ENCODE measurements at regions not wholly inside any gene's neighbourhood (a gene's known extent, or its start where the extent isn't known, plus 50 kb on each side); places are given as distances from the start of the nearest gene placed in this dataset.

DNA sequence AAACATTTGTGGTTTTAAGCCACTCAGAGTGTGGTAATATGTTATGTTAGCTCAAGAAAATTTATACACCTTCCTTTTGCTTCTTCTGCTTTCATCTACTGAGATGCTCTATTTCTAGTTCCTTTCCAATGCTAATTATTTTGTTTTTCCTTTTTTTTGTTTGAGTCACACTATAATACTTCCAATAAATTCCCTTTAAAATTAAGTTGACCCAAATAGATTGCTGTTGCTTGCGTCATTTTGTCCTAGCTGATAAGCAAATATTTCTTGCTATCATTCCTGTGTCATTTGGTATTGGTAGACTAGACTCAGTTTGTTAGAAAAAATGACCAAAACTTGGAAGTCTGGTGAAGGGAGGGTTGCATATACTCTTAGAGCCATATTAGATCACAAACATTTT is 437.0 kb upstream of the CNTN6 start:
- TF ChIP-seq, protein P1, sequence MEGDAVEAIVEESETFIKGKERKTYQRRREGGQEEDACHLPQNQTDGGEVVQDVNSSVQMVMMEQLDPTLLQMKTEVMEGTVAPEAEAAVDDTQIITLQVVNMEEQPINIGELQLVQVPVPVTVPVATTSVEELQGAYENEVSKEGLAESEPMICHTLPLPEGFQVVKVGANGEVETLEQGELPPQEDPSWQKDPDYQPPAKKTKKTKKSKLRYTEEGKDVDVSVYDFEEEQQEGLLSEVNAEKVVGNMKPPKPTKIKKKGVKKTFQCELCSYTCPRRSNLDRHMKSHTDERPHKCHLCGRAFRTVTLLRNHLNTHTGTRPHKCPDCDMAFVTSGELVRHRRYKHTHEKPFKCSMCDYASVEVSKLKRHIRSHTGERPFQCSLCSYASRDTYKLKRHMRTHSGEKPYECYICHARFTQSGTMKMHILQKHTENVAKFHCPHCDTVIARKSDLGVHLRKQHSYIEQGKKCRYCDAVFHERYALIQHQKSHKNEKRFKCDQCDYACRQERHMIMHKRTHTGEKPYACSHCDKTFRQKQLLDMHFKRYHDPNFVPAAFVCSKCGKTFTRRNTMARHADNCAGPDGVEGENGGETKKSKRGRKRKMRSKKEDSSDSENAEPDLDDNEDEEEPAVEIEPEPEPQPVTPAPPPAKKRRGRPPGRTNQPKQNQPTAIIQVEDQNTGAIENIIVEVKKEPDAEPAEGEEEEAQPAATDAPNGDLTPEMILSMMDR (IDR thresholded peaks at IDR 0.05; ENCODE audit: insufficient read depth, missing control alignments): no peak
- FAIRE-seq: no peak
- no peak for DNase-seq (ENCODE audit: insufficient read length, low spot score)

DNA sequence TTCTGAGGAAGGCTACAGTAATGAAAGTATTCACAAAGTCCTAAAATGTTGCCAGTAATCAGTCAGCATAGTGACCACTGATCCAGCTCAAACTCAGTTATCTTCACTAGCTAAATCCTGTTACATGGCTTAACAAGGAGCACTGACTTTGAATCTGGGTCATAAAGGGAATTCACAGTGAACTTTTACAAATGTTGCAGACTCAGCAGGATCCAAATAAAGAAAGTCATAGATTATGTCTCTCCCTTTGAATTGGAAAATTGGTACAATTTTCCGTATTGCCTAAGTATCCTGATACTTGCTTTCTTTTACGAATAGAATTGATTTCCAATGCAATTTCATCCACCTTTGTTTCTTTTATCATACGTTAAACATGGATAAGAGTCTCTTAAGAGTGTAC is 431.5 kb upstream of the CNTN6 start:
- no peak for DNase-seq (ENCODE audit: insufficient read length, low spot score)
- no peak for FAIRE-seq
- TF ChIP-seq, protein P1 (IDR thresholded peaks at IDR 0.05; ENCODE audit: insufficient read depth, missing control alignments): no peak

DNA sequence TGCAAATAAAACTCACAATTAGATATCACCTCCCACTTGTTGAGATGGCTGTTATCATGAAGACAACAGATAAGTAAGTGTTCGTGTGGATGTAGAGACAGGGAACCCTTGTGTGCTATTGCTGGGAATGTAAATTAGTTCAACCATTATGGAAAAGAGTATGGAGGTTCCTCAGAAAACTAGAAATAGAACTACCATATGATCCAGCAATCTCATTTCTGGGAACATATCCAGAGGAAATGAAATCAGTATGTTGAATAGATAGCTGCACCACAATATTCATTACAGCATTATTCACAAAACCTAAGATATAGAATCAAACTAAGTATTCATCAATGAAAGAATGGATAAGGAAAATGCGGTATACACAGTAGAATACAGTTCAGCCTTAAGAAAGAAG is 418.7 kb upstream of the CNTN6 start:
- DNase-seq (ENCODE audit: insufficient read length, low spot score) (no peak), FAIRE-seq (no peak)
- TF ChIP-seq, protein P1 (IDR thresholded peaks at IDR 0.05; ENCODE audit: insufficient read depth, missing control alignments): no peak

DNA sequence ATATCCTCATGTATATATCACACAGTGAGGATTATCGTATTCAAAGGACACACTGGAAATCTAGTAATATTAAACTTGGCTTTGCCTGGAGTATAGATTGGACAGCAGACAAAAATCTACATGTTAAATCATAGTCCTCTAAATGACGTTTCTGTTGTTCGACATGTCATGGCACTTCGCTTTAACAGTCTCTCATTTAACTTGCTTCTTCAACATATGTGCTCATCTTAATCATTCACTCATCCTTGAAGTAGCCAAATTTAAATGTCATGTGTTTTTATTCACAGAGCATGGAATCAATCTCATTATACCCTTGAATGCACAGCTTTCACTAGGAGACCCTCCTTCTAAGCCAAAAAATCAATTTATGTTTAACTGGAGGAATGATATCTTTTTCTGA is 417.0 kb upstream of the CNTN6 start:
- DNase-seq (ENCODE audit: insufficient read length, low spot score): no peak
- no peak for FAIRE-seq
- TF ChIP-seq, protein P1 (IDR thresholded peaks at IDR 0.05; ENCODE audit: insufficient read depth, missing control alignments): no peak

DNA sequence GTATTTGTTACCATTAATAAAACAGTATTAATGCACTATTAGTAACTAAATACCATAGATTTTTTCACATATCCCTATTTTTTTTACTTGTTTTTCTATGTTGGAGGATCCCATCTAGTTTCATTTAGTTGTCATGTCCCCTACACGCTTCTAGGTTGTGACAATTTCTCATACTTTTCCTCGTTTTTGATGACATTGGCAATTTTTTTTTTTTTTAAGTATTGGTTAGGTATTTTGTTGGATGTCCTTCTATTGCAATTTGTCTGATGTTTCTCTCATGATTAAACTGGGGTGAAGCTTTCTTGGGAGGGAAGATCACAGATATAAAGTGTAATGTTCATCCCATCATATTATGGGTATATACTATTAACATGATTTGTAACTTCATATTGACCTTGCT is 409.1 kb upstream of the CNTN6 start:
- DNase-seq (ENCODE audit: insufficient read length, low spot score) (no peak), FAIRE-seq (no peak)
- TF ChIP-seq, protein P1 (IDR thresholded peaks at IDR 0.05; ENCODE audit: insufficient read depth, missing control alignments): no peak

DNA sequence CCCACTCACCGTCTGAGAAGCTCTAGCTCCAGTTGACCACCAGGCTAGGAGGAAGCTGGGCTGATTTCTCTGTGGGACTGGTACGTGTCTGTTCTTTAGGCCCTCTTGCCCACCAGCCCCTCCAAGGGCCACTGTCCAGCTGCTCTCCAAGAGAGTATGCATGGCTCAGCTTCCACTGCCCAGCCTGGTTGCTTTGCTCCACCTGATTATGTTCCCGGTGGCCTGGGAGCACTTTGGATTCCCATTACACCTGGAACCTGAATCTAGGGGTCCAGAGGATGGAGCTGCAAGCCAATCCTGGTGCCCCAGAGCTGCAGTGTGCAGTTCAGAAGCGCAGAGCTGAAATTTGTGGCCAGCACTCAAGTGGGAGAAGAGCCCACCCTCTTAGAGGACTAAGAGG is 402.1 kb upstream of the CNTN6 start:
- DNase-seq (ENCODE audit: insufficient read length, low spot score): no peak
- TF ChIP-seq, protein P1 (IDR thresholded peaks at IDR 0.05; ENCODE audit: insufficient read depth, missing control alignments): no peak
- FAIRE-seq: no peak

DNA sequence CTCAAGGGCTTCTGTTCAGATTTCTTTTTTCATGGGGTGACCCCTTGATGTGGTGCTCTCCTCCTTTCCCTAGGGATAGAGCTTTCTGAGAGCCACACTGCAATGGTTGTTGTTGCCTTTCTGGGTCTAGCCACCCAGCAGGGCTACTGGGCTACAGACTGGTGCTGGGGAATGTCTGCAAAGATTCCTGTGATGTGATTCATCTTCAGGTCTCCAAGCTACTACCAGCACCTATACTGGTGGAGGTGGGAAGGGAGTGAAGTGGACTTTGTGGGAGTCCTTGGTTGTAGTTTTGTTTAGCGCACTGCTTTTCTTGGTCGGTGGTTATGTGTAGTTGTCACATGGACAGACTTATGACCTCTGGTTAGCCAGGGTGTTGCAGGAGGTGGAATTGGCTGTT is 392.3 kb upstream of the CNTN6 start:
- DNase-seq (ENCODE audit: insufficient read length, low spot score) (no peak), FAIRE-seq (no peak)
- TF ChIP-seq, protein P1 (IDR thresholded peaks at IDR 0.05; ENCODE audit: insufficient read depth, missing control alignments): no peak

Data from D721Med (cell line).